HepG2 (cell line): ENCODE measurements at regions not wholly inside any gene's neighbourhood (a gene's known extent, or its start where the extent isn't known, plus 50 kb on each side); places are given as distances from the start of the nearest gene placed in this dataset.

Source experiments
- ETV5 ChIP-seq: IDR thresholded peaks from 2 replicates; pipeline ENCODE4 v1.6.1; 2018; ENCODE audit warnings: missing biosample characterization, missing genetic modification reagents, inconsistent platforms, borderline replicate concordance
- FOXM1 ChIP-seq: sonication (generic); formaldehyde crosslinking; IDR thresholded peaks from 2 replicates; pipeline ENCODE4 v1.5.0; 2020; ENCODE audit warnings: missing genetic modification reagents
- HDAC6 ChIP-seq: fragments of 200-600 bp; sonication (generic); IDR thresholded peaks from 2 replicates; pipeline ENCODE4 v1.7.0; 2017; ENCODE audit warnings: mild to moderate bottlenecking, antibody characterized with exemption, low read length, low read depth
- MAZ ChIP-seq, 2 experiments: sonication (generic) in 1 of 2; formaldehyde crosslinking in 1 of 2; IDR thresholded peaks; 2 replicates each; pipeline versions ENCODE4 v1.5.0 to v1.6.1; 2012 to 2020; ENCODE audit warnings: low read depth in 2 of 2, mild to moderate bottlenecking in 2 of 2, borderline replicate concordance in 1 of 2, improper control_type of control experiment in 1 of 2, low read length in 1 of 2, missing genetic modification reagents in 1 of 2, moderate library complexity in 1 of 2
- TCF12 ChIP-seq, 2 experiments: fragments of 450-650 bp in 1 of 2; sonication (generic) in 1 of 2; formaldehyde crosslinking in 1 of 2; IDR thresholded peaks; 2 replicates each; pipeline versions ENCODE4 v1.6.1 to v1.8.0; 2017 to 2022; ENCODE audit warnings: antibody characterized with exemption in 1 of 2, mild to moderate bottlenecking in 1 of 2, missing genetic modification reagents in 1 of 2, moderate library complexity in 1 of 2
- ZNF3 ChIP-seq: IDR thresholded peaks from 2 replicates; pipeline ENCODE4 v1.7.0; 2017; ENCODE audit warnings: inconsistent platforms
- ZNF577 ChIP-seq: sonication (generic); formaldehyde crosslinking; IDR thresholded peaks from 2 replicates; pipeline ENCODE4 v1.4.0; 2020; ENCODE audit warnings: mild to moderate bottlenecking, low read depth, missing genetic modification reagents, borderline replicate concordance
- TF ChIP-seq, protein P1 (sequence below): sonication (generic); formaldehyde crosslinking; conservative IDR thresholded peaks from 2 replicates; pipeline ENCODE4 v1.4.0; 2020; ENCODE audit warnings: missing genetic modification reagents
- TF ChIP-seq, protein P2 (sequence below): sonication (generic); formaldehyde crosslinking; IDR thresholded peaks from 2 replicates; pipeline ENCODE4 v1.5.0; 2020; ENCODE audit warnings: mild to moderate bottlenecking, missing genetic modification reagents, moderate library complexity
- TF ChIP-seq, protein P3 (sequence below): sonication (generic); formaldehyde crosslinking; IDR thresholded peaks from 2 replicates; pipeline ENCODE4 v1.5.0; 2020; ENCODE audit warnings: mild to moderate bottlenecking, missing genetic modification reagents
- TF ChIP-seq, protein P4 (sequence below): sonication (generic); formaldehyde crosslinking; IDR thresholded peaks from 2 replicates; pipeline ENCODE4 v1.4.0; 2020; ENCODE audit warnings: missing genetic modification reagents
- TF ChIP-seq, protein P5 (sequence below): sonication (generic); formaldehyde crosslinking; conservative IDR thresholded peaks from 2 replicates; pipeline ENCODE4 v1.4.0; 2020; ENCODE audit warnings: missing genetic modification reagents

DNA sequence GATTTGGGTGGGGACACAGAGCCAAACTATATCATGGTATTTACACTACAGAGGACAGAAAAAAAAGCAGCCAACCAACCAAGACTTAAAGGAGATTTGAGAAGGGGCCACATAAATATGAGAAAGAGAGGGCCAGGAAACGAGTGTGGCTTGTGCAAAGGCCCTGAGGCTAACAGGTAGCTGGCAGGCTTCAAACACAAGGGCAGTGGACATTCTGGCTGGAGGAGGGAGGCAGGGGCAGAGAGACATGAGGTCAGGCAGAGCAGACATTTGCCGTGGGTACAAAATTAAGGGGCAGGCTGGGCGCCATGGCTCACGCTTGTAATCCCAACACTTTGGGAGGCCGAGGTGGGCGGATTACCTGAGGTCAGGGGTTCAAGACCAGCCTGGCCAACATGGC, 278.7 kb downstream of the FOXO1 start:
- TF ChIP-seq, protein P1, sequence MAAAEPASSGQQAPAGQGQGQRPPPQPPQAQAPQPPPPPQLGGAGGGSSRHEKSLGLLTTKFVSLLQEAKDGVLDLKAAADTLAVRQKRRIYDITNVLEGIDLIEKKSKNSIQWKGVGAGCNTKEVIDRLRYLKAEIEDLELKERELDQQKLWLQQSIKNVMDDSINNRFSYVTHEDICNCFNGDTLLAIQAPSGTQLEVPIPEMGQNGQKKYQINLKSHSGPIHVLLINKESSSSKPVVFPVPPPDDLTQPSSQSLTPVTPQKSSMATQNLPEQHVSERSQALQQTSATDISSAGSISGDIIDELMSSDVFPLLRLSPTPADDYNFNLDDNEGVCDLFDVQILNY (CRISPR knock-in tag): no peak
- TF ChIP-seq ZNF3 (CRISPR knock-in tag): no peak
- TF ChIP-seq HDAC6: no peak
- TF ChIP-seq, protein P2, sequence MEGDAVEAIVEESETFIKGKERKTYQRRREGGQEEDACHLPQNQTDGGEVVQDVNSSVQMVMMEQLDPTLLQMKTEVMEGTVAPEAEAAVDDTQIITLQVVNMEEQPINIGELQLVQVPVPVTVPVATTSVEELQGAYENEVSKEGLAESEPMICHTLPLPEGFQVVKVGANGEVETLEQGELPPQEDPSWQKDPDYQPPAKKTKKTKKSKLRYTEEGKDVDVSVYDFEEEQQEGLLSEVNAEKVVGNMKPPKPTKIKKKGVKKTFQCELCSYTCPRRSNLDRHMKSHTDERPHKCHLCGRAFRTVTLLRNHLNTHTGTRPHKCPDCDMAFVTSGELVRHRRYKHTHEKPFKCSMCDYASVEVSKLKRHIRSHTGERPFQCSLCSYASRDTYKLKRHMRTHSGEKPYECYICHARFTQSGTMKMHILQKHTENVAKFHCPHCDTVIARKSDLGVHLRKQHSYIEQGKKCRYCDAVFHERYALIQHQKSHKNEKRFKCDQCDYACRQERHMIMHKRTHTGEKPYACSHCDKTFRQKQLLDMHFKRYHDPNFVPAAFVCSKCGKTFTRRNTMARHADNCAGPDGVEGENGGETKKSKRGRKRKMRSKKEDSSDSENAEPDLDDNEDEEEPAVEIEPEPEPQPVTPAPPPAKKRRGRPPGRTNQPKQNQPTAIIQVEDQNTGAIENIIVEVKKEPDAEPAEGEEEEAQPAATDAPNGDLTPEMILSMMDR (CRISPR knock-in tag): no peak
- TF ChIP-seq, protein P3, sequence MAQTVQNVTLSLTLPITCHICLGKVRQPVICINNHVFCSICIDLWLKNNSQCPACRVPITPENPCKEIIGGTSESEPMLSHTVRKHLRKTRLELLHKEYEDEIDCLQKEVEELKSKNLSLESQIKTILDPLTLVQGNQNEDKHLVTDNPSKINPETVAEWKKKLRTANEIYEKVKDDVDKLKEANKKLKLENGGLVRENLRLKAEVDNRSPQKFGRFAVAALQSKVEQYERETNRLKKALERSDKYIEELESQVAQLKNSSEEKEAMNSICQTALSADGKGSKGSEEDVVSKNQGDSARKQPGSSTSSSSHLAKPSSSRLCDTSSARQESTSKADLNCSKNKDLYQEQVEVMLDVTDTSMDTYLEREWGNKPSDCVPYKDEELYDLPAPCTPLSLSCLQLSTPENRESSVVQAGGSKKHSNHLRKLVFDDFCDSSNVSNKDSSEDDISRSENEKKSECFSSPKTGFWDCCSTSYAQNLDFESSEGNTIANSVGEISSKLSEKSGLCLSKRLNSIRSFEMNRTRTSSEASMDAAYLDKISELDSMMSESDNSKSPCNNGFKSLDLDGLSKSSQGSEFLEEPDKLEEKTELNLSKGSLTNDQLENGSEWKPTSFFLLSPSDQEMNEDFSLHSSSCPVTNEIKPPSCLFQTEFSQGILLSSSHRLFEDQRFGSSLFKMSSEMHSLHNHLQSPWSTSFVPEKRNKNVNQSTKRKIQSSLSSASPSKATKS (CRISPR knock-in tag): no peak
- TF ChIP-seq TCF12 (IDR thresholded peaks at IDR 0.05): no peak
- TF ChIP-seq TCF12 (CRISPR knock-in tag; IDR thresholded peaks at IDR 0.05): no peak
- no peak for TF ChIP-seq ETV5
- no peak for TF ChIP-seq MAZ (IDR thresholded peaks at IDR 0.05; ENCODE audit: borderline replicate concordance, low read depth, low read length)
- no peak for TF ChIP-seq MAZ (CRISPR knock-in tag; IDR thresholded peaks at IDR 0.05; ENCODE audit: low read depth)
- TF ChIP-seq, protein P4, sequence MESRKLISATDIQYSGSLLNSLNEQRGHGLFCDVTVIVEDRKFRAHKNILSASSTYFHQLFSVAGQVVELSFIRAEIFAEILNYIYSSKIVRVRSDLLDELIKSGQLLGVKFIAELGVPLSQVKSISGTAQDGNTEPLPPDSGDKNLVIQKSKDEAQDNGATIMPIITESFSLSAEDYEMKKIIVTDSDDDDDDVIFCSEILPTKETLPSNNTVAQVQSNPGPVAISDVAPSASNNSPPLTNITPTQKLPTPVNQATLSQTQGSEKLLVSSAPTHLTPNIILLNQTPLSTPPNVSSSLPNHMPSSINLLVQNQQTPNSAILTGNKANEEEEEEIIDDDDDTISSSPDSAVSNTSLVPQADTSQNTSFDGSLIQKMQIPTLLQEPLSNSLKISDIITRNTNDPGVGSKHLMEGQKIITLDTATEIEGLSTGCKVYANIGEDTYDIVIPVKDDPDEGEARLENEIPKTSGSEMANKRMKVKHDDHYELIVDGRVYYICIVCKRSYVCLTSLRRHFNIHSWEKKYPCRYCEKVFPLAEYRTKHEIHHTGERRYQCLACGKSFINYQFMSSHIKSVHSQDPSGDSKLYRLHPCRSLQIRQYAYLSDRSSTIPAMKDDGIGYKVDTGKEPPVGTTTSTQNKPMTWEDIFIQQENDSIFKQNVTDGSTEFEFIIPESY: no peak
- TF ChIP-seq FOXM1 (CRISPR knock-in tag): no peak
- no peak for TF ChIP-seq ZNF577 (CRISPR knock-in tag)
- TF ChIP-seq, protein P5, sequence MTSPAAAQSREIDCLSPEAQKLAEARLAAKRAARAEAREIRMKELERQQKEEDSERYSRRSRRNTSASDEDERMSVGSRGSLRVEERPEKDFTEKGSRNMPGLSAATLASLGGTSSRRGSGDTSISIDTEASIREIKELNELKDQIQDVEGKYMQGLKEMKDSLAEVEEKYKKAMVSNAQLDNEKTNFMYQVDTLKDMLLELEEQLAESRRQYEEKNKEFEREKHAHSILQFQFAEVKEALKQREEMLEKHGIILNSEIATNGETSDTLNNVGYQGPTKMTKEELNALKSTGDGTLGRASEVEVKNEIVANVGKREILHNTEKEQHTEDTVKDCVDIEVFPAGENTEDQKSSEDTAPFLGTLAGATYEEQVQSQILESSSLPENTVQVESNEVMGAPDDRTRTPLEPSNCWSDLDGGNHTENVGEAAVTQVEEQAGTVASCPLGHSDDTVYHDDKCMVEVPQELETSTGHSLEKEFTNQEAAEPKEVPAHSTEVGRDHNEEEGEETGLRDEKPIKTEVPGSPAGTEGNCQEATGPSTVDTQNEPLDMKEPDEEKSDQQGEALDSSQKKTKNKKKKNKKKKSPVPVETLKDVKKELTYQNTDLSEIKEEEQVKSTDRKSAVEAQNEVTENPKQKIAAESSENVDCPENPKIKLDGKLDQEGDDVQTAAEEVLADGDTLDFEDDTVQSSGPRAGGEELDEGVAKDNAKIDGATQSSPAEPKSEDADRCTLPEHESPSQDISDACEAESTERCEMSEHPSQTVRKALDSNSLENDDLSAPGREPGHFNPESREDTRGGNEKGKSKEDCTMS (CRISPR knock-in tag): no peak
